Neuron (in vitro differentiated cells): ENCODE measurements at regions not wholly inside any gene's neighbourhood (a gene's known extent, or its start where the extent isn't known, plus 50 kb on each side); places are given as distances from the start of the nearest gene placed in this dataset.

Source experiments
- H2AFZ ChIP-seq: one replicate; pipeline ENCODE4 v1.6.1; 2013; ENCODE audit warnings: low read depth, mild to moderate bottlenecking, inconsistent platforms, low read length, moderate library complexity
- H3K27me3 ChIP-seq: one replicate; pipeline ENCODE4 v1.6.1; 2013; ENCODE audit warnings: low read length; ENCODE audit not compliant: insufficient read depth
- H3K36me3 ChIP-seq: one replicate; pipeline ENCODE4 v1.6.1; 2013; ENCODE audit warnings: low read length; ENCODE audit not compliant: insufficient read depth
- H3K4me1 ChIP-seq: one replicate; pipeline ENCODE4 v1.6.1; 2013; ENCODE audit warnings: low read length; ENCODE audit not compliant: insufficient read depth
- H3K4me3 ChIP-seq: 2 replicates; pipeline ENCODE4 v1.5.1; 2013; ENCODE audit warnings: mild to moderate bottlenecking, low read length, moderate library complexity
- H3K9me3 ChIP-seq: one replicate; pipeline ENCODE4 v1.6.1; 2013; ENCODE audit warnings: low read length

DNA sequence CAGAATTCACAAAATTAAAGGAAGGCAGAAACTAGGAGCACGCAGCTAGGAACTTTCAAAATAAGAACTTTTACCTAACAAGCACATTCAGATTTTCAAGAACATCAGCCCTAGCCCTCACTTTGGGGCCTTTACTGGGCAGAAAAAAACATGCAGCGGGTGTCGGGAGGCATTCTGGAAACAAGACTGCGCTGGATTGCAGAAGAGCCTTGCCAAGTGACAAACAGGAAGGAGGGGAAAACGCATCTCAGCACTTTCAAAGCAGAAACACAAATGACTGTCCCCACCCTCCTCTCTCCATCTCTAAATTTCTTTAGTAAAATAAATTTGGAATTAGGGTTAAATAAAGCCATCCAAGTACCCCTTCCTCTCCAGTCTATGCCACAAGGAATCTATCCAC is 74.6 kb upstream of the RREB1 start:
- Histone ChIP-seq H3K27me3 (no peaks in the 10 kb centered on the region), H2AFZ (no peak overlapping the region), H3K4me1 (no peaks in the 10 kb centered on the region)

DNA sequence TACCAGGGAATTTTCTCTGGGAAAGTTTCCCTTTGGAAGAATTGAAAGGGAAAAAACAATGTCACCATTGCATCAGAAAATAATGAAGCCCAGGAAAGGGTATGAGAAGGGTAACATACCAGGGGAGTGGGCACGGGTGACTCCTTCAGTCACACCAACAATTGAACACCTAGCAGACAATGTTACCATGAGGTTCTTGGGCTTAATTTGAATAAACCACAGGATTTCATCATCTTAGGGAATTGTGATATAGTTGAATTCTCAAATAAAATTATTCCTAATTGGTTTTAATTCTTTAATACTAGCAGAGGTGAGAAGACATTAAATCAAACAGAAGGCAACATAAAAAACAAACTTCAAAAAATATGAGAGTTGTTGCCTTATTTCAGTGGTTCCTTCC is 73.7 kb upstream of the RREB1 start:
- no peak overlapping the region for H2AFZ ChIP-seq
- no peaks in the 10 kb centered on the region for H3K27me3 ChIP-seq
- H3K9me3 ChIP-seq, result no peaks in the 10 kb centered on the region
- no peaks in the 10 kb centered on the region for H3K4me1 ChIP-seq
- H3K36me3 ChIP-seq, result no peaks in the 10 kb centered on the region
- H3K4me3 ChIP-seq, result no peak overlapping the region

More for the DNA sequence above, 74.6 kb upstream of the RREB1 start:
- no peaks in the 10 kb centered on the region for H3K36me3 ChIP-seq
- no peak overlapping the region for H3K4me3 ChIP-seq
- no peaks in the 10 kb centered on the region for H3K9me3 ChIP-seq

DNA sequence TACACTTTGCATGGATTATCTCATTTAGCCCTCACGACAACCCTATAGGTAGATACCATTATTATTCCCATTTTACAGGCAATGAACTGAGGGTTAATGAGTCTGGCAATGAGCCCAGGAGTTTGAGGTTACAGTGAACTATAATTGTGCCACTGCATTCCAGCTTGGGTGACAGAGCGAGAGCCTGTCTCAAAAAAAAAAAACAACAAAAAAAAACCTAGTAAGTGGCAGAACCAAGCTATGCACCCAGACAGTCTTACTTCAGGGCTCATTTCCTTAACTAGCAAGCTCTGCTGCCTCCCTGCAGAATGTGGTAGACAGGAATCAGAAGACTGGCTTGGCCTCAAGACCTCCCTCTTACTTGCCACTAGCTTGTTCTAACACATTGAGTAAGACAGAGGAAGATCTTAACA is 71.9 kb upstream of the RREB1 start:
- Histone ChIP-seq H3K27me3 (no peaks in the 10 kb centered on the region), H2AFZ (no peak overlapping the region), H3K4me3 (no peak overlapping the region), H3K9me3 (no peaks in the 10 kb centered on the region), H3K4me1 (no peaks in the 10 kb centered on the region), H3K36me3 (no peaks in the 10 kb centered on the region)

DNA sequence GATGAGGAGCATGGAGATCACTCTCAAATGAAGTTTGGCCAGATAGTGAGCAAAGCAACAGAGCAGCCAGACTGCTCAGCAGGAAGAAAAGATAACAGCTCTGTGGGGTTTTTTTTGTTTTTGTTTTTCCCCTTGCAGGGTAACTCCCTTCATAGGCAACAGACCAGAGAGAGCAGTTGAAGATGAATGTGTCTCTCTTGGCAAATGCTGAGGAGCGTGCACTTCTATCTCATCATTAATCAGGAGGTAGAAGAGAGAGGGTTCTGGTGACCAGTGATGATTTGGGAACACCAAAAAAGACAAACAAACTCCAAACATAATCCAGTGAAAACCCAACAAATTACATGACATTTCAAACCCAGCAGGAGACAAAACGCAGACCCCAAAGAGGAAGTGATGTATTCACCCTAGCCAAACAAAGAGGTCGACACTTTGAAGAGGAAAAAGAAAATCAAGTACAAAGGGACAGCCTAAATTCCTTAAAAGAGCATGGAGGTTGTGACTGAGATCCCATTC is 66.2 kb upstream of the RREB1 start:
- H3K4me1 ChIP-seq, result peaks cover 17% of the 10 kb centered on the region
- H3K27me3 ChIP-seq, result no peaks in the 10 kb centered on the region
- H3K4me3 ChIP-seq, result no peak overlapping the region
- no peak overlapping the region for H2AFZ ChIP-seq
- H3K9me3 ChIP-seq, result no peaks in the 10 kb centered on the region
- H3K36me3 ChIP-seq, result no peaks in the 10 kb centered on the region

DNA sequence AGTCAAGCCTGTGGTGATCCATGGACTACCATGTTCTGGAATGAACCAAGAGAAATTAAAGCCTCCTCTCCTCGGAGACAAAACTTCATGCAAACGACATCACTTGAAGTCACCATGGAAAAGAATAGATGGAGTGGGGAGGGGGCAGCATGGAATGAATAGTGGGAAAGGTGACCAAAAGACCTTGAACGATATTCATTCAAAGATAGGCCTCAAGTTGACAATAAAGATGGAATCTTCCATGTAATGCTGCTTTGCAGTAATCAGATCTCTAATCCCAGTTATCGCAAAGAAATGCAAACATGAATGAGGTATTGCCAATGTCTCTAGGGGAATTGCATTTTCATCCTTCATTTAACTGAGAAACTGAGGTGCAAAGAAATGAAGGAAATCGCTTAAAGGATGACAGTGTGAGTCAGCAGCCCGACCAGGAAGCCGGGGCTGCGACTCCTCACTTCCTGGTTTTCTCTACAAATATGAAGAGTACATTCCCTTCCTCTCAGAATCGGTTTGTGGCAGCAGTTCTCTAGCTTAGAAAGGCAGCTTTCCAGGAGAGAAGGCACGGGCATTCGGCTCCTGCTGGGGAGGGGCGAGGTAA is 65.6 kb upstream of the RREB1 start:
- Histone ChIP-seq H3K4me1 (peaks cover 17% of the 10 kb centered on the region), H3K4me3 (no peak overlapping the region), H3K36me3 (no peaks in the 10 kb centered on the region), H3K9me3 (no peaks in the 10 kb centered on the region), H2AFZ (no peak overlapping the region), H3K27me3 (no peaks in the 10 kb centered on the region)

DNA sequence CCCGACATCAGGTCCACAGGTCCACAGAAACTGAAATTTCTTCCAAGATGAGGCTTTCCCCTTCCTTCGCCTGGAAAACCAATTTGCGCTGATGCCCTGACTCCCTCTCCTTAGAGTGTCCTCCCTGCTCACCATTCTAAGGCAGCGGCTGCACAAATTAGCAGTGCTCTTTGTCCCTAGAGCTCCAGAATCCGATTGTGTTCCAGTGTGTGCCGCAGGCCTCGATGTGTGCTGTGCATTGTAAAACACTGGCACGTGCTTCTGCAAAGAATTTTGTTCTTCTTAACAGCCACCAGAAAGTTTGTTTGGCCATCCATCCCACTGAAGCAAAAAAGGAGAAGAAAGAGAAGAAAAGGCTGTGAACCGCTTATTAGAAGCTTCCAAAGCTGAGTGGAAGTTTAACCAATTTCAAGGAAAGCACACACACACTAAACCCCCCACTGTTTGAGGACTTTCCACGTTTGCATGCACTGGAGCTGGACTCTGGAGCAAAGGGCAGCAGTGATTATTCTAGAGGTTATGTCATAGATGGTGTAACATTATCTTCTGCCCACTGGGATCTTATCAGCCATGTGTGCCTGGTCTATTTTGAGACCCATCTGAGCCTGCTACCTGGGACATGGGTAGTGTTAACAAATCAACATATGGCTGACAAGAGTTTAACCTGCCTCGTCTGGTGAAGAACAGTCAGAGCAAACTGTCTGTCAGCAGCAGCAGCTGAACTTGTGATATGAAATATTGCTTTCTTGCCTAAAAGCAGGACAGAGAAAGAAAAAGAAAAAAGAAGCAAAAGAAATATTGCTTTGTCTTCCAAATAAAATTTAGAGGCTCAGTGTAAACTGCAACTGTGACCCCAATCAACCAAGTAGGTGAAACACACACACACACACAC is 64.9 kb upstream of the RREB1 start:
- peaks cover 17% of the 10 kb centered on the region for H3K4me1 ChIP-seq
- H3K9me3 ChIP-seq, result no peaks in the 10 kb centered on the region
- peak overlapping the region; percentile 33 for H2AFZ ChIP-seq
- H3K4me3 ChIP-seq, result no peak overlapping the region
- no peaks in the 10 kb centered on the region for H3K27me3 ChIP-seq
- no peaks in the 10 kb centered on the region for H3K36me3 ChIP-seq

DNA sequence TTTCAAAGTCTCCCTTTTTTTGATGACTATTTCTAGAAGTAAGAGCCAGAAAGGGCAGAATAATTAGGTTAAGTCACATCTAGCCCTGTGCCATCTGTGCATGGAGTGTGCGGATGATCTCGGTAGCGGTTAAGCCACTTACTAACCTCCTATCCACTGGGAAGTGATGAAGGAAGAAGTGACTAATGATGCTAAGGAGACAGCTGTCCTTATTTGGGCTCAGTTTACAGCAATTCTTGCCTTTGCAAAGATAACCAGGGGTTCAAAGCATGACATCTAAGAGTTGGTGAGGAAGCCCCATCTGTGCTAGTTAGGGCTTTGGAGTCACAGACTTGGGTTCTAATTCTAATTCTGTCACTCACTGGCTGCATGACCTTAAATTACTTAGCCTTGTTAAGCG is 62.4 kb upstream of the RREB1 start:
- Histone ChIP-seq H3K36me3 (no peaks in the 10 kb centered on the region), H2AFZ (no peak overlapping the region), H3K4me1 (peaks cover 17% of the 10 kb centered on the region), H3K27me3 (peaks cover 18% of the 10 kb centered on the region), H3K9me3 (no peaks in the 10 kb centered on the region), H3K4me3 (no peak overlapping the region)

DNA sequence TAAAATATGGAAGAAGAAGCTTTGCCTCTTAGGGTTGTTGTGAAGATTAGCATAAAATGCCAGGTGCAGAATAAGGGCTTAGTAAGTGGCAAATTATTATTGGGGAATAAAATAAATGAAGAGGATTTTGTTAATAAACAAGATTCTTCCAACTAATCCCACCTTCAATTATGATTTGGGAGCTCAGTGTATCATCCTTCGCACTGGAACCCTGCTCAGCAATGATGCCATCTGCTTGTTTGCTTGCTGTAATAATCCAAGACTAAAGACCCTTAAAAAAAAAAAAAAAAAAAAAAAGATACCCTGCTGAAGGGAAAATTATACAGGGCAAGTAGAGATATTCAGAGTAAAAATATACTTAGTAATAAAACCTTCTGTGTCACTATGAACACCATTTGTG is 62.0 kb upstream of the RREB1 start:
- Histone ChIP-seq H3K9me3 (no peaks in the 10 kb centered on the region), H3K4me1 (peaks cover 17% of the 10 kb centered on the region), H3K36me3 (no peaks in the 10 kb centered on the region), H3K4me3 (no peak overlapping the region), H3K27me3 (peaks cover 22% of the 10 kb centered on the region), H2AFZ (no peak overlapping the region)

DNA sequence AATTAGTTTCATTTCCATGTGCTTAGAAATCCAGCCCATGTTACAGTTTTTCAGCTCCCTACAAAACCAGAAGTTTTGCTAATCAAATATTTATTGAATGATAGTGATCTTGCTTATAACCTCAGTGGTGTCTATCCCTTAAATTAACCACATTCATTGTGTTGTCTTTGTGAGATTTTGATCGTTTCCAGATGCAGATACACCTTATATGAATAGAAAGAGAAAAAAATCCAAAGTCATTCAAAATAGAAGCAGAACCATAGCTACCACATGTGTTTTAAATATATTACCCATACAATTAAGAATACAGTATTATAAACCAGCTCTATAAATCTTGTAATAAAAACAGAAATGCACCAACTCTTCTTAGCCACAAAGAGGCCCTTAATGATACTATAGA is 60.6 kb upstream of the RREB1 start:
- Histone ChIP-seq H3K4me1 (peaks cover 20% of the 10 kb centered on the region), H3K27me3 (peaks cover 36% of the 10 kb centered on the region), H3K9me3 (no peaks in the 10 kb centered on the region), H3K36me3 (no peaks in the 10 kb centered on the region), H2AFZ (no peak overlapping the region), H3K4me3 (no peak overlapping the region)

DNA sequence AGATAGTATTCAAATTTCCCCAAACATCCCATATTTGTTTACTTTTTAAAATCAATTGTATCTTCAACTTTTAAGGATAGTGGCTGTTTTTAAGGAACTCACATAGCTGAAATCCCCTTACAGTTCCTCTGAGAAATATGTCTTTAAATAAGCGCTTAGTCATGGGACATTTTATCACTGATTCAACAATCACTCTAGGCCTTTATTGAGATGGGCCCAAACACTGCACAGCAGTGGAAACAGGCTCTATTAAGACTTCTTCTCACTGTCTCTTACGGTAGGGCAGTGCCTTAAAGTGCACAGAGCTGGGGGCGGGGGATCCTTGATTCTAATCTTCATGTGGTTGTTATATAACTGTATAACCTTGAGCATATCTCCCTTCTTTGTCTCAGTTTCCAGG is 59.8 kb upstream of the RREB1 start:
- no peak overlapping the region for H3K4me3 ChIP-seq
- no peak overlapping the region for H2AFZ ChIP-seq
- peaks cover 42% of the 10 kb centered on the region for H3K27me3 ChIP-seq
- H3K4me1 ChIP-seq, result peaks cover 17% of the 10 kb centered on the region
- H3K9me3 ChIP-seq, result no peaks in the 10 kb centered on the region
- no peaks in the 10 kb centered on the region for H3K36me3 ChIP-seq

DNA sequence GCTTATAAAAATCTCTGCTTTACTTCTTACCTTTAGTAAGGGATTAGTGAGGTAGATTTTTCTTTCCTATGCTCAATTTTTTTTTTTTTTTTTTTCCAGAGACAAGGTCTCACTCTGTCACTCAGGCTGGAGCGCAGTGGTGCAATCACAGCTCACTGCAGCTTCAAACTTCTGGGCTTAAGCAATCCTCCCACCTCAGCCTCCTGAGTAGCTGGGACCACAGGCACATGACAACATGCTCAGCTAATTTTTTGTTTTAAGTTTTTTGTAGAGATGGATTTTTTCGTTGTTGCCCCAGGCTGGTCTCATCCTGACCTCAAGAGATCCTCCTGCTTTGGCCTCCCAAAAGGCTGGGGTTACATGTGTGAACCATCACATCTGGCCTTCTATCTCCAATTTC is 58.9 kb upstream of the RREB1 start:
- Histone ChIP-seq H3K9me3 (no peaks in the 10 kb centered on the region), H3K36me3 (no peaks in the 10 kb centered on the region), H3K4me3 (no peak overlapping the region), H3K27me3 (peaks cover 51% of the 10 kb centered on the region), H3K4me1 (peaks cover 17% of the 10 kb centered on the region), H2AFZ (no peak overlapping the region)

DNA sequence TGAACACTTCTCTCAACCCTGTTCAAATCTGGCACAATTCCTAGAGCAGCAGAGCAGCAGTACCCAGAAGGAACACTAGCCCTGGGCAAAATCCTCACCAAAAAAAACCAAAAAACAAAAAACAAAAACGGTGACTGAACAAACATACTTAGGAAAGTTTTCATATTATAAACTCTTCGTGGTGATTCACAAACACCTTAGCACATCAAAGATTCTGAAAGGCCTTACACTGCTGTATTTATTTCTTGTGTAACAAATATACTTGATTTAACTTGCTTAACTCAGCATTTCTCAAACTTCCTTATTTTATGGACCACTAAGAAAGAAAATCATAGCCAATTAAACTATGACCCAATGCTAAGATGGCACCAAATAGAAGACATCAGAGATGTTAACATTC is 57.8 kb upstream of the RREB1 start:
- Histone ChIP-seq H2AFZ (no peak overlapping the region), H3K36me3 (no peaks in the 10 kb centered on the region), H3K4me1 (peaks cover 17% of the 10 kb centered on the region), H3K4me3 (no peak overlapping the region), H3K9me3 (no peaks in the 10 kb centered on the region), H3K27me3 (peaks cover 51% of the 10 kb centered on the region)

DNA sequence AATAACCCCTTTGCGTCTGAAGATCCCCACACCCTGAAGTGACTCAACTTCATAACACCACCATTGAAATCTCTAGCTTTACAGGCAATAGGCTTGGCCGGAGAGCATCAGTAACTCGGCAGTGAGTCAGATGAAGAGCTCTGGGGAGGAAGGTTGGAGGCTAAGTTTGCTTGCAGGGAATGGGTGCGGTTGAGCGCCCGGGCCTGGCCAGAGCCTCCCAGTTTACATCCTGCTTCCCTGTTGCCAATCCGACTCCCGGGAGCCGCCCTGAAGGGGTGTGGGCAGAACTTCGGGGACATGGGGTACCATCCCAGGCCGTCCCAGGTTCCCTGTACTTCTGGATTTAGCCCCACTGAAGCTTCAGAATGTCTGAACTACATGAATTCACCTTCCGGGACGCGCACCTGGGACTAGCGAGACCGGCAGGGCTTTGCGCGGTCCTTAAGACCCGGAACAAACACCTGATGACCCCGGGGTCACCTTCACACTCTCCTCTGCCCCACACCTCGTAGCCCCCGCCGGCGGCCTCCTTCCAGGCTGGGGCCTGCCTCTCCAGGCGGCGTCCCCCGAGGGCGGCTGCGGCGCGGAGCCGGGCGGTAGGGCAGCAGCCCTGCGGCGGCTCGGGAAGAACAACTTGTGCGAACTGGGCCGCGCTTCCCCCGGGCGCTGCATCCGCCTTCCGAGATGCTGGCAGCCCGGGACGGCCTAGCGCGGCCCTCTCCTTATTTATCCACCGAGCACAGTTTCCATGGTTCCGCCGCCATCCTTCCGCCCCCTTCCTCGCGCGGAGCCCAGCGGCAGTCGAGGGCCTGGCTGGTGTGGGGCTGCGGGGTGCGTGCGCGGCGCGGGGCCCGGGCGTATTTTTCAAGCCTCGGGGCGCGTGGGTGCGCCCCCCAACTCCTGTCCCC is 56.6 kb upstream of the RREB1 start:
- Histone ChIP-seq H3K4me3 (peak overlapping the region; percentile 19), H3K9me3 (no peaks in the 10 kb centered on the region)

More for the DNA sequence above, 56.6 kb upstream of the RREB1 start:
- Histone ChIP-seq H2AFZ (peak overlapping the region; percentile 60), H3K4me1 (peaks cover 17% of the 10 kb centered on the region), H3K27me3 (peaks cover 51% of the 10 kb centered on the region), H3K36me3 (no peaks in the 10 kb centered on the region)
